ENCODE measurements at regions not wholly inside any gene's neighbourhood (a gene's known extent, or its start where the extent isn't known, plus 50 kb on each side); places are given as distances from the start of the nearest gene placed in this dataset.

- WGBS, 2 donors, result 89 to 91% methylated on average over 2 of the region's 2 CpGs
- intact Hi-C loops (cut with DNase I), result no loop called here
- no peak for DNase-seq
Observed at GRCh38 chr3:103337179-103337845, 902.5 kb downstream of the ZPLD1 start.

GRCh38 chr3:103341078-103341606 is 906.3 kb downstream of the ZPLD1 start:
- no peak for DNase-seq
- Histone ChIP-seq H3K9me3 (no peaks in the 10 kb centered on the region), H3K36me3 (no peaks in the 10 kb centered on the region), H3K4me1 (no peaks in the 10 kb centered on the region), H3K4me3 (replicated peaks in 1 of 3) (no peak overlapping the region), H3K27ac (no peak overlapping the region), H3K27me3 (no peaks in the 10 kb centered on the region)
- WGBS, 2 donors, result 85 to 90% methylated on average over 4 of the region's 4 CpGs
- intact Hi-C loops (cut with DNase I), result no loop called here
- TF ChIP-seq POLR2A (IDR thresholded peaks at IDR 0.05) (no peak), CTCF (IDR thresholded peaks at IDR 0.05) (no peak)

More at GRCh38 chr3:103337179-103337845, 902.5 kb downstream of the ZPLD1 start:
- no peaks in the 10 kb centered on the region for H3K27me3 ChIP-seq
- no peaks in the 10 kb centered on the region for H3K4me1 ChIP-seq
- H3K27ac ChIP-seq, result no peak overlapping the region
- H3K36me3 ChIP-seq, result no peaks in the 10 kb centered on the region
- no peak overlapping the region for H3K4me3 ChIP-seq (replicated peaks in 1 of 3)
- TF ChIP-seq CTCF (IDR thresholded peaks at IDR 0.05), result no peak
- TF ChIP-seq POLR2A (IDR thresholded peaks at IDR 0.05), result no peak
- no peaks in the 10 kb centered on the region for H3K9me3 ChIP-seq

- no peak for DNase-seq
- no peak overlapping the region for H3K27ac ChIP-seq
- no peaks in the 10 kb centered on the region for H3K27me3 ChIP-seq
- intact Hi-C loops (cut with DNase I), result no loop called here
- H3K9me3 ChIP-seq, result no peaks in the 10 kb centered on the region
- no peak overlapping the region for H3K4me3 ChIP-seq (replicated peaks in 1 of 3)
- no peaks in the 10 kb centered on the region for H3K4me1 ChIP-seq
- H3K36me3 ChIP-seq, result no peaks in the 10 kb centered on the region
- 78 to 83% methylated on average over 4 of the region's 4 CpGs for whole genome bisulfite sequencing, 2 donors
- TF ChIP-seq CTCF (IDR thresholded peaks at IDR 0.05) (no peak), POLR2A (IDR thresholded peaks at IDR 0.05) (no peak)
Observed at GRCh38 chr3:103342205-103342731, 907.5 kb downstream of the ZPLD1 start.

- Histone ChIP-seq H3K9me3 (no peaks in the 10 kb centered on the region), H3K27me3 (no peaks in the 10 kb centered on the region), H3K4me3 (replicated peaks in 1 of 3) (no peak overlapping the region), H3K36me3 (no peaks in the 10 kb centered on the region), H3K27ac (no peak overlapping the region), H3K4me1 (no peaks in the 10 kb centered on the region)
- WGBS, 2 donors, result 89 to 92% methylated on average over 4 of the region's 4 CpGs
- intact Hi-C loops (cut with DNase I), result no loop called here
- no peak for DNase-seq
- TF ChIP-seq CTCF (IDR thresholded peaks at IDR 0.05) (no peak), POLR2A (IDR thresholded peaks at IDR 0.05) (no peak)
Observed at GRCh38 chr3:103349760-103350159, 914.9 kb downstream of the ZPLD1 start.

- no peak overlapping the region for H3K4me3 ChIP-seq (replicated peaks in 1 of 3)
- no peaks in the 10 kb centered on the region for H3K9me3 ChIP-seq
- no peaks in the 10 kb centered on the region for H3K4me1 ChIP-seq
- H3K27me3 ChIP-seq, result no peaks in the 10 kb centered on the region
- intact Hi-C loops (cut with DNase I), result no loop called here
- WGBS, 2 donors, result 62 to 64% methylated on average over 1 of the region's 1 CpG
- H3K36me3 ChIP-seq, result no peaks in the 10 kb centered on the region
- no peak overlapping the region for H3K27ac ChIP-seq
- no peak for DNase-seq
- no peak for TF ChIP-seq CTCF (IDR thresholded peaks at IDR 0.05)
- TF ChIP-seq POLR2A (IDR thresholded peaks at IDR 0.05), result no peak
Observed at GRCh38 chr3:103365467-103365866, 930.7 kb downstream of the ZPLD1 start.
